ENCODE measurements at regions not wholly inside any gene's neighbourhood (a gene's known extent, or its start where the extent isn't known, plus 50 kb on each side); places are given as distances from the start of the nearest gene placed in this dataset.
"Not testable (repeated sequence)": the region's sequence is repeated elsewhere in the genome, so short reads cannot be mapped to it uniquely, and the experiment has no call there.

GRCh38 chr5:89342106-89342876 is 459.3 kb upstream of the MEF2C start:
- no CpG with 5 or more reads among the region's 2 CpGs for WGBS (ENCODE audit: insufficient coverage)
- H3K27me3 ChIP-seq (ENCODE audit: control insufficient read depth, insufficient read depth, low read length), result no peaks in the 10 kb centered on the region
- DNase-seq (ENCODE audit: low read depth in 4 of 6, low spot score in 6 of 6), result peak in 1 of 6 donors; percentile 30
- no peak overlapping the region for H3K27ac ChIP-seq (ENCODE audit: low read depth, low read length)
- H3K36me3 ChIP-seq (ENCODE audit: control insufficient read depth, insufficient read depth, low read length), result no peaks in the 10 kb centered on the region
- H3K4me3 ChIP-seq (ENCODE audit: low read depth, low read length), result no peak overlapping the region
- no peaks in the 10 kb centered on the region for H3K9me3 ChIP-seq (ENCODE audit: control insufficient read depth, insufficient read depth, low read length)
- H3K4me1 ChIP-seq (ENCODE audit: control insufficient read depth, insufficient read depth, low read length), result no peaks in the 10 kb centered on the region

DNA sequence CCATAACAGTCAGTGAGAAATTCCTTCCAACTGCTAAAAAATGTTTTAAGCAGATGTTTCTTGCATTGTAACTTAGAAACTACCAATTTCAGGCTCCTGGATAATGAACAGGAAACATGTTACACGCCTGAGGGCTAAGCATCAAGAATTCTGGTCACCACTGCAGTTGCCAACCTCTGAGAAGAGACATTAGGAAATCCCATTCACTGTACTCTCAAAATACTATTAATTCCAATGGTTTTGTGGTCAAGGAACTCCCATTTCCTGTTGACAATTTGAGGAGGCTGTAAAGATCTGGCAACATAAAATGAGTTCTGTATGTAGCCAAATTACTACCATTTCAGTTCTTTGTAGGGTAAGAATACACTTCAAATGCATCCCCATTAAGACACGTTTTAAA is 456.0 kb upstream of the MEF2C start:
- no peak for DNase-seq (ENCODE audit: low read depth in 4 of 6, low spot score in 6 of 6)
- no CpG with 5 or more reads among the region's 2 CpGs for WGBS (ENCODE audit: insufficient coverage)
- no peaks in the 10 kb centered on the region for H3K27me3 ChIP-seq (ENCODE audit: control insufficient read depth, insufficient read depth, low read length)
- no peaks in the 10 kb centered on the region for H3K36me3 ChIP-seq (ENCODE audit: control insufficient read depth, insufficient read depth, low read length)
- no peaks in the 10 kb centered on the region for H3K4me1 ChIP-seq (ENCODE audit: control insufficient read depth, insufficient read depth, low read length)
- H3K27ac ChIP-seq (ENCODE audit: low read depth, low read length), result no peak overlapping the region
- no peaks in the 10 kb centered on the region for H3K9me3 ChIP-seq (ENCODE audit: control insufficient read depth, insufficient read depth, low read length)
- H3K4me3 ChIP-seq (ENCODE audit: low read depth, low read length), result no peak overlapping the region

DNA sequence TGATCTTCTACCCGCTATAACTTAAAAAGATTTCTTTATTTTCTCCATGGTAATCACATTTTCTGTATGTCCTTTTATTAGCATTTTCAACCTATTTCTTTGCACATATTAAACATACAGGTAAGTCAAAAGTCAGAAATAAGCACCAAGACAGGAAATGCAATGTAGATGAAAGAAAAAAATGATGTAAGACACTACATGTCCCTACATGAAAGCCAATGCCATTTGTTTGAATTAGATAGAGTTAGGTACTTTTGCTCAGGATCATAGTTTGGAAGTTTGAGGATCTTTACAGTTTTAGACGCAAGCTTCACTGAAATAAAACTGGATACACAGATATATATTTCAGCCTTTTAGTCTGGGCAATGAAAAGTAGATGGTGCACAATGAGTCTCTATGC is 453.1 kb upstream of the MEF2C start:
- WGBS (ENCODE audit: insufficient coverage), result no CpG with 5 or more reads among the region's 2 CpGs
- no peaks in the 10 kb centered on the region for H3K27me3 ChIP-seq (ENCODE audit: control insufficient read depth, insufficient read depth, low read length)
- no peaks in the 10 kb centered on the region for H3K4me1 ChIP-seq (ENCODE audit: control insufficient read depth, insufficient read depth, low read length)
- DNase-seq (ENCODE audit: low read depth in 4 of 6, low spot score in 6 of 6), result no peak
- peaks cover 1% of the 10 kb centered on the region for H3K9me3 ChIP-seq (ENCODE audit: control insufficient read depth, insufficient read depth, low read length)
- no peaks in the 10 kb centered on the region for H3K36me3 ChIP-seq (ENCODE audit: control insufficient read depth, insufficient read depth, low read length)
- H3K27ac ChIP-seq (ENCODE audit: low read depth, low read length), result no peak overlapping the region
- no peak overlapping the region for H3K4me3 ChIP-seq (ENCODE audit: low read depth, low read length)

DNA sequence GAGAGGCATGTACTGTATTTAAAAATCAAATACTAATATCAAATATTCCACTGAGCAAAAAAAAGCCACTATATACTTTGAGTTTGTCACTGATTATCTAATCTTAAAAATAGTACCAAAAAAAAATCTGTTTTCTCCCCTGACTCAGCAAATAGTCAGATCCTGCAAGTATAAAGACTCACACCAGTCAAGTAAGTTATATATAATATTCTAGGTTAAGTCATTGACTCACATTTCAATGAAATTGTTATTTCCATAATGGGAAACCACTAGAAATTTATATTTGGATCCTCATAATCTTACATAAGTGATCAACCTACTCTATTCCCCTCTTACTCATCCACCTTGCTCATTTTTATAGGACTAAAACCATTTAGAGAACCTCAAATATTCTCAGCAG is 447.2 kb upstream of the MEF2C start:
- no peak overlapping the region for H3K4me3 ChIP-seq (ENCODE audit: low read depth, low read length)
- no peaks in the 10 kb centered on the region for H3K4me1 ChIP-seq (ENCODE audit: control insufficient read depth, insufficient read depth, low read length)
- H3K9me3 ChIP-seq (ENCODE audit: control insufficient read depth, insufficient read depth, low read length), result peaks cover 1% of the 10 kb centered on the region
- no peaks in the 10 kb centered on the region for H3K27me3 ChIP-seq (ENCODE audit: control insufficient read depth, insufficient read depth, low read length)
- no peak overlapping the region for H3K27ac ChIP-seq (ENCODE audit: low read depth, low read length)
- no peak for DNase-seq (ENCODE audit: low read depth in 4 of 6, low spot score in 6 of 6)
- no peaks in the 10 kb centered on the region for H3K36me3 ChIP-seq (ENCODE audit: control insufficient read depth, insufficient read depth, low read length)

- no peaks in the 10 kb centered on the region for H3K36me3 ChIP-seq (ENCODE audit: control insufficient read depth, insufficient read depth, low read length)
- H3K4me3 ChIP-seq (ENCODE audit: low read depth, low read length), result no peak overlapping the region
- peaks cover 1% of the 10 kb centered on the region for H3K9me3 ChIP-seq (ENCODE audit: control insufficient read depth, insufficient read depth, low read length)
Measured at GRCh38 chr5:89327608-89328007, 444.6 kb upstream of the MEF2C start.

GRCh38 chr5:89324990-89325389 is 442.0 kb upstream of the MEF2C start:
- Histone ChIP-seq H3K27me3 (ENCODE audit: control insufficient read depth, insufficient read depth, low read length) (no peaks in the 10 kb centered on the region), H3K36me3 (ENCODE audit: control insufficient read depth, insufficient read depth, low read length) (no peaks in the 10 kb centered on the region), H3K4me3 (ENCODE audit: low read depth, low read length) (no peak overlapping the region), H3K27ac (ENCODE audit: low read depth, low read length) (no peak overlapping the region), H3K4me1 (ENCODE audit: control insufficient read depth, insufficient read depth, low read length) (no peaks in the 10 kb centered on the region), H3K9me3 (ENCODE audit: control insufficient read depth, insufficient read depth, low read length) (no peaks in the 10 kb centered on the region)
- no peak for DNase-seq (ENCODE audit: low read depth in 4 of 6, low spot score in 6 of 6)

More at GRCh38 chr5:89327608-89328007, 444.6 kb upstream of the MEF2C start:
- no peaks in the 10 kb centered on the region for H3K27me3 ChIP-seq (ENCODE audit: control insufficient read depth, insufficient read depth, low read length)
- H3K27ac ChIP-seq (ENCODE audit: low read depth, low read length), result no peak overlapping the region
- DNase-seq (ENCODE audit: low read depth in 4 of 6, low spot score in 6 of 6), result no peak
- 40% methylated on average over 1 of the region's 3 CpGs for WGBS (ENCODE audit: insufficient coverage)
- no peaks in the 10 kb centered on the region for H3K4me1 ChIP-seq (ENCODE audit: control insufficient read depth, insufficient read depth, low read length)

DNA sequence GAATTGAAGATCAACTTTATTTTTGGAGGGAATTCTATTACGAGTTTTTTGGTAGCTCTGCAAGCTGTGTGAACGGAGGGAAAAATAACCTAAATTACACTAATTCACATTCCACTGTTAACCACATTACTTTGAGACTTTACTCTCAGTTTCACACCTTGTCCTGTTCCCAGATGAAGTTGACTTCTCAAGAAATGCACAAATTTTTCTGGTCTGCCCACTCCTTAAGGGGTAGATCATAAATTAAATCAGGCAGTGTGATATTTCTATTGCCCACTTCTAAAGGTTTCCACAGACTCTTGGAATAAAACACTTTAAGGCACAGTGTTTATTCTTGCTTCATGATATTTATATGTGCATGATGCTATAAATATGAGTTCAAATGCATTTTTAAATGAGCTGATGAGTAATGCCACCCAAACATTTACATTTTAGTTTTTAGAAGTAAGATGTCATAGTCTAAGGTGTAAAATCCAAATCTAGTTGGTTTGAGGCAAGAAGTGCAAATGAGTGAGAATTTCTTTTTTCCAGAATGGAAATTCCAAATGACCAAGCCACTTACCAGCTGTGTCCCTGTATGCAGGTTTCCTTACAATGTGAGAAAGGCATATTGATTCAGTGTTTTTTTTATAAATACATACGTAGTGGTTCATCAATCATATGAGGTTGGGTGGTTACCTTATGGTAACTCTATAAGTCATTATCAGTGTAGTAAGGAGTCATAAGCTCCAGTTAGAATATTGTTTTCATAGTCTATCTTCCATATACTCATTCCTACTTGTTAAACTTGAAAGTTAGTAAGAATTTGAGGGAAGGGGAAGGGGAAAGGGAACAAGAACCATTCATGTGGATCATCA is 437.7 kb upstream of the MEF2C start:
- no peak overlapping the region for H3K27ac ChIP-seq (ENCODE audit: low read depth, low read length)
- DNase-seq (ENCODE audit: low read depth in 4 of 6, low spot score in 6 of 6), result peak in 1 of 6 donors; percentile 44

GRCh38 chr5:89317838-89318237 is 434.9 kb upstream of the MEF2C start:
- H3K36me3 ChIP-seq (ENCODE audit: control insufficient read depth, insufficient read depth, low read length); H3K4me3 ChIP-seq (ENCODE audit: low read depth, low read length); H3K27me3 ChIP-seq (ENCODE audit: control insufficient read depth, insufficient read depth, low read length); H3K4me1 ChIP-seq (ENCODE audit: control insufficient read depth, insufficient read depth, low read length); H3K9me3 ChIP-seq (ENCODE audit: control insufficient read depth, insufficient read depth, low read length); DNase-seq (ENCODE audit: low read depth in 4 of 6, low spot score in 6 of 6); H3K27ac ChIP-seq (ENCODE audit: low read depth, low read length): not testable (repeated sequence)
- 97% methylated on average over 20 of the region's 20 CpGs for WGBS (ENCODE audit: insufficient coverage)

More for the DNA sequence above, 437.7 kb upstream of the MEF2C start:
- H3K4me3 ChIP-seq (ENCODE audit: low read depth, low read length), result no peak overlapping the region
- H3K36me3 ChIP-seq (ENCODE audit: control insufficient read depth, insufficient read depth, low read length), result no peaks in the 10 kb centered on the region
- WGBS (ENCODE audit: insufficient coverage), result no CpG with 5 or more reads among the region's 3 CpGs
- no peaks in the 10 kb centered on the region for H3K9me3 ChIP-seq (ENCODE audit: control insufficient read depth, insufficient read depth, low read length)
- H3K27me3 ChIP-seq (ENCODE audit: control insufficient read depth, insufficient read depth, low read length), result no peaks in the 10 kb centered on the region
- no peaks in the 10 kb centered on the region for H3K4me1 ChIP-seq (ENCODE audit: control insufficient read depth, insufficient read depth, low read length)

DNA sequence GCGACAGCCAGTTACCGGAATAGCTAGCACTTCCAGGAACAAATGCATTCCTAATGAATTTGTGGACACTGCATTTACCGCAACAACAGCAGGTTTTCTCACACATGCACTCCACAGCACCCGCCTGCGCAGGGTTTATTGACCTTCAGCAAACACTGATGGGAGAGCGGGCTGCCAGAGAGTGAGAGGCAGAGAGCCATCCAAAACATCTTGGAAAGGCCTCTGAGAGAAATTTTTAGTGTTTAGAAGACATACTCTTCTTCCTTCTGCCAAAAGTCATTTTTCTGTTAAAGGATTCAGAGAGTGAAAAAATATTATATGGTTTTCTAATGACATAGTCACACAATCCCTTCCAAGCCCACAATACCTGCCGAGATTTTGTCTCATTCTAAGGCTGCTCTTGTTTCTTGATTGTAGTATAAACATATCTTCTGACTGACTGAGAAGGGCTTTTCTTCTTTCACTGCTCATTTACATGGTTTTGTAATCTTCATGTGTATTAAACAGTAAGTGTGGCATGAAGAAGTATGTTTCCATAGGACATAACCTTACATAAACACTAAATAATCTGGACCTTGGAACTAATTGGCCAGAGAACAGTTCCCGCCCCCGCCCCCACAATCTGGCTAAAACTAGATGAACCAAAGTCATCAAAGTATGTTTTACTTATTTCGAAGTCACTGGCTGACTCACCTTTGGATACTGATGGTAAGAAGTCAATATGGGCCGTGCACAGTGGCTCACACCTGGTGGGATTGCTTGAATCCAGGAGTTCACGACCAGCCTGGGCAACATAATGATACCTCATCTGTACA is 432.5 kb upstream of the MEF2C start:
- peak in 3 of 6 donors; percentile 4 to 78 (median 42) for DNase-seq (ENCODE audit: low read depth in 4 of 6, low spot score in 6 of 6)
- Histone ChIP-seq H3K36me3 (ENCODE audit: control insufficient read depth, insufficient read depth, low read length) (no peaks in the 10 kb centered on the region), H3K27ac (ENCODE audit: low read depth, low read length) (peak overlapping the region; percentile 33)

More for the DNA sequence above, 432.5 kb upstream of the MEF2C start:
- 51% methylated on average over 5 of the region's 12 CpGs for WGBS (ENCODE audit: insufficient coverage)
- no peaks in the 10 kb centered on the region for H3K9me3 ChIP-seq (ENCODE audit: control insufficient read depth, insufficient read depth, low read length)
- no peaks in the 10 kb centered on the region for H3K27me3 ChIP-seq (ENCODE audit: control insufficient read depth, insufficient read depth, low read length)
- H3K4me1 ChIP-seq (ENCODE audit: control insufficient read depth, insufficient read depth, low read length), result no peaks in the 10 kb centered on the region
- no peak overlapping the region for H3K4me3 ChIP-seq (ENCODE audit: low read depth, low read length)
